Tibial nerve (tissue), 4 donors: ENCODE measurements at regions not wholly inside any gene's neighbourhood (a gene's known extent, or its start where the extent isn't known, plus 50 kb on each side); places are given as distances from the start of the nearest gene placed in this dataset.

Source experiments
- CTCF ChIP-seq, 5 experiments: fragments of 200-600 bp in 3 of 5; fragments of 450-650 bp in 2 of 5; sonication (generic) in 3 of 5; IDR thresholded peaks; one replicate each; pipeline ENCODE4 v1.5.1; 2016 to 2019; ENCODE audit warnings: antibody characterized with exemption in 5 of 5, mild to moderate bottlenecking in 3 of 5, moderate library complexity in 2 of 5
- EP300 ChIP-seq, 2 donors: sonication (generic); formaldehyde crosslinking; IDR thresholded peaks; one replicate each; pipeline ENCODE4 v1.6.1; 2017; ENCODE audit warnings: antibody characterized with exemption in 2 of 2, mild to moderate bottlenecking in 1 of 2
- POLR2A ChIP-seq, 2 donors: fragments of 450-650 bp; IDR thresholded peaks; one replicate each; pipeline ENCODE4 v1.6.1; 2017; ENCODE audit warnings: antibody characterized with exemption in 2 of 2, mild to moderate bottlenecking in 2 of 2, moderate library complexity in 2 of 2

- TF ChIP-seq CTCF (IDR thresholded peaks at IDR 0.05) (no peak), EP300 (IDR thresholded peaks at IDR 0.05) (no peak), POLR2A (IDR thresholded peaks at IDR 0.05) (no peak)
These were observed 221.5 kb downstream of the CYB561 start for GRCh38 chr17:63224644-63225043.
